ENCODE measurements at regions not wholly inside any gene's neighbourhood (a gene's known extent, or its start where the extent isn't known, plus 50 kb on each side); places are given as distances from the start of the nearest gene placed in this dataset.

DNA sequence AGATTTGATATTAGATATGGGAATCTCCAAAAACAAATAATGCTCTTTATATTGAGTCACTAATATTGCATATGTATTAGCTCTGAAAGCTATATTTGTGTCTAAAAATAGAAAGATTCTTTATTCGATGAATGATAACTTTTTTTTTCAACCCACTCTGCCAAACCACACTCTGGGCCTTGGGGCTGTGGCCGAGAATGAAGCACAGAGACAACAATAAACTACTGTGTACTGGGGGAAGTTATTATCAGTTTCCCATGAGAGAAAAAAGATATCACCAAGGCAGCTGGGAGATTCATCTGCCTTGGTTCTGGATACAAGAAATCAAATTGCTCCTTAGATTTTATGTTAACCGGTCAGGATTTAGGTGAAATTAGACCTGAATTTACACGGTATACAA lies 762.2 kb downstream of the SUCLG1 start:
- POLR2A ChIA-PET (ENCODE audit: partially characterized antibody) = no interaction called here
- Histone ChIP-seq H3K4me1 (ENCODE audit: insufficient read depth, low read length) (no peaks in the 10 kb centered on the region), H3K36me3 (ENCODE audit: insufficient read depth, low read length) (no peaks in the 10 kb centered on the region), H3K27ac (ENCODE audit: low read depth, low read length) (no peak overlapping the region), H3K27me3 (ENCODE audit: insufficient read depth, low read length) (no peaks in the 10 kb centered on the region), H3K9me3 (ENCODE audit: control insufficient read depth in 1 of 2, low read length in 2 of 2) (no peaks in the 10 kb centered on the region), H3K4me3 (ENCODE audit: low read length in 2 of 2) (no peak overlapping the region)
- Mint-ChIP-seq H3K4me1 (no peaks in the 10 kb centered on the region), H3K4me3 (no peak overlapping the region), H3K36me3 (no peaks in the 10 kb centered on the region), H3K9me3 (peaks cover 0 to 7% (median 2%) of the 10 kb centered on the region in 8 donors), H3K27me3 (no peaks in the 10 kb centered on the region), H3K27ac (no peak overlapping the region)
- CTCF ChIA-PET (ENCODE audit: partially characterized antibody) = no interaction called here
- intact Hi-C loops (cut with micrococcal nuclease) = no loop called here
- no peak for DNase-seq

DNA sequence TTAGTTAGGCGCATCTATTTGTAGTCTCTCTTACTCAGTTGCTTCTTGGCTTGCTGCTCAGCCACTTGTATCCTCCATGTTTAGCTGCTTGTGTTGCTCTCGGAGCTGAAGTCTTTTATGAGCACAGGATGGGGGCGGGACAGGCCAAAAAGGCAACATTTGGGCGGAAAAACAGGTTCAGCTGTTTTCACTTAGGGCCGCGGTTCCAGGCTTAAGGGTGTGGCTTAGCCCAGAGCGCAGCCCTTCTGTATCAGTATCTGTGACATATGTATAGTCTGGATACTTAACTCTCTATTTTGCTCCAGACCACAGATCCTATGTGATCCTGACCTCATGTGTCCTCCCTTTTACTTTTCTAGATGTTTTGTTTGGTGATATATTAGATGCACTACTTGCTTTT lies 763.5 kb downstream of the SUCLG1 start:
- no peak overlapping the region for H3K27ac ChIP-seq (ENCODE audit: low read depth, low read length)
- intact Hi-C loops (cut with micrococcal nuclease) = no loop called here
- no peak overlapping the region for H3K27ac Mint-ChIP-seq
- H3K4me3 ChIP-seq (ENCODE audit: low read length in 2 of 2) = no peak overlapping the region
- no peaks in the 10 kb centered on the region for H3K36me3 ChIP-seq (ENCODE audit: insufficient read depth, low read length)
- ChIA-PET POLR2A (ENCODE audit: partially characterized antibody) (no interaction called here), CTCF (ENCODE audit: partially characterized antibody) (no interaction called here)
- H3K4me1 Mint-ChIP-seq = no peaks in the 10 kb centered on the region
- H3K27me3 ChIP-seq (ENCODE audit: insufficient read depth, low read length) = no peaks in the 10 kb centered on the region
- H3K4me3 Mint-ChIP-seq = no peak overlapping the region
- H3K4me1 ChIP-seq (ENCODE audit: insufficient read depth, low read length) = no peaks in the 10 kb centered on the region
- H3K36me3 Mint-ChIP-seq = no peaks in the 10 kb centered on the region
- no peaks in the 10 kb centered on the region for H3K27me3 Mint-ChIP-seq
- H3K9me3 ChIP-seq (ENCODE audit: control insufficient read depth in 1 of 2, low read length in 2 of 2) = no peaks in the 10 kb centered on the region
- DNase-seq = no peak
- H3K9me3 Mint-ChIP-seq = peaks cover 0 to 7% (median 2%) of the 10 kb centered on the region in 8 donors

DNA sequence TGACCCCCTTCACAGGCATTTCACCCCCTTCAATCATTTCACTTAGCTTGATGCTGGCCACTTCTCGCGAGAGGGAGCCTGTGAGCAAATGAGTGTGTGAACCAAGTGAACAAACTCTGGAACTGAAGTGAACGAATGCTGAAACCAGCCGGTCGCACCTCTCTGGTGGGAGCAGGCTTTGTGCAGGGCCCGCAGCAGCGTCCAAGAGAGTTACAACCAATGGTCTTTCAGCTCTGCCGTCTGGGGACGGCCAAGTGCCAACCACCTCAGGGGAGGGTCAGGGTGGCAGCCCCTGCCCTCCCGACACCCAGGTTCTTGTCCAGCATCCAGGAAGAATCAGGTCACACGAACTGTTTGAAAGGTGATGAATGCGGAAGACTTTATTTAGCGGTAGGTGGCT lies 764.0 kb downstream of the SUCLG1 start:
- no peak for DNase-seq
- intact Hi-C loops (cut with micrococcal nuclease) = no loop called here
- Histone ChIP-seq H3K4me3 (ENCODE audit: low read length in 2 of 2) (no peak overlapping the region), H3K9me3 (ENCODE audit: control insufficient read depth in 1 of 2, low read length in 2 of 2) (no peaks in the 10 kb centered on the region), H3K4me1 (ENCODE audit: insufficient read depth, low read length) (no peaks in the 10 kb centered on the region), H3K27me3 (ENCODE audit: insufficient read depth, low read length) (no peaks in the 10 kb centered on the region), H3K36me3 (ENCODE audit: insufficient read depth, low read length) (no peaks in the 10 kb centered on the region), H3K27ac (ENCODE audit: low read depth, low read length) (no peak overlapping the region)
- ChIA-PET CTCF (ENCODE audit: partially characterized antibody) (no interaction called here), POLR2A (ENCODE audit: partially characterized antibody) (no interaction called here)
- H3K27ac Mint-ChIP-seq = no peak overlapping the region
- H3K27me3 Mint-ChIP-seq = no peaks in the 10 kb centered on the region
- H3K4me3 Mint-ChIP-seq = no peak overlapping the region
- no peaks in the 10 kb centered on the region for H3K4me1 Mint-ChIP-seq
- peaks cover 0 to 7% (median 3%) of the 10 kb centered on the region in 8 donors for H3K9me3 Mint-ChIP-seq
- no peaks in the 10 kb centered on the region for H3K36me3 Mint-ChIP-seq

DNA sequence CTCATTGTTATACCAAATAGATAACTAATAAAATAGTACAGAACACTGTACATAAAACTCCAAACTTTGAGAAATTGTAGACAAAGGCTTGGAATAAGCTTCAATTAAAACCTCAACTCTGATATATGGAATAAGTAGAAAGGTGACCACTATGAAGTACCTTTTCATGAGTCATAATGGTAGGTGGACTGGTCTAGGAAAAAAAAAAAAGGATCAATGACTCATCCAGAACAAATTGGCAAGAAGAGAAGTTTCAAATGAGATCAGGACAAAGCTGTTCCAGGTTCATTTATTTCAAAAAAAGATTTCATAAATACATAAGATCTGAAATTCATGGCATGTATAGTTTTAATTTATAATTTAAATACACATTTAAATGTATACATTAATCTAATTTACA lies 769.7 kb downstream of the SUCLG1 start:
- H3K27me3 Mint-ChIP-seq = no peaks in the 10 kb centered on the region

DNA sequence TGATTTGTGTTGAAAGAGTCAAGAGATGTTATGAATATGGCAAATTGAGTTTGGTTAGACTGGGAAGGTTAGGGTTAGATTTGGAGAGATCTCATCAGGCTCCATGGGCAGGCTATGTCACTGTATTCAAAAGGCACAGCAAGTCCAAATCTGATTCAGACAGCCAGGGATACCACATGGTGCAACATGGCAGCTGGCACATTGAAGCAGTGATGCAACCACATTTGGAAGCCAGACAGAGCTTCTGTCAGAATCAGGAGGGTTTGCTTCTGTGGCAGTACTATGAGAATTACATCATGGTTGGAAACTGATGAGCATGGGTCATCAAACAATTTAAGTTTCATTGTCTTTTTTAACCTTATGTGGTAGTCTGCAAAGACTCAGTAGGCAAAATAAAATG lies 772.2 kb downstream of the SUCLG1 start:
- no peak for DNase-seq
- Histone ChIP-seq H3K27ac (ENCODE audit: low read depth, low read length) (no peak overlapping the region), H3K4me1 (ENCODE audit: insufficient read depth, low read length) (no peaks in the 10 kb centered on the region), H3K27me3 (ENCODE audit: insufficient read depth, low read length) (no peaks in the 10 kb centered on the region), H3K36me3 (ENCODE audit: insufficient read depth, low read length) (no peaks in the 10 kb centered on the region), H3K9me3 (ENCODE audit: control insufficient read depth in 1 of 2, low read length in 2 of 2) (no peaks in the 10 kb centered on the region), H3K4me3 (ENCODE audit: low read length in 2 of 2) (no peak overlapping the region)
- ChIA-PET CTCF (ENCODE audit: partially characterized antibody) (no interaction called here), POLR2A (ENCODE audit: partially characterized antibody) (no interaction called here)
- no peaks in the 10 kb centered on the region for H3K36me3 Mint-ChIP-seq
- intact Hi-C loops (cut with micrococcal nuclease) = no loop called here
- H3K9me3 Mint-ChIP-seq = peaks cover 0 to 6% (median 0%) of the 10 kb centered on the region in 8 donors
- H3K27ac Mint-ChIP-seq = no peak overlapping the region
- no peaks in the 10 kb centered on the region for H3K4me1 Mint-ChIP-seq
- no peak overlapping the region for H3K4me3 Mint-ChIP-seq
- H3K27me3 Mint-ChIP-seq = no peaks in the 10 kb centered on the region

More for the DNA sequence above, 769.7 kb downstream of the SUCLG1 start:
- Histone ChIP-seq H3K27ac (ENCODE audit: low read depth, low read length) (no peak overlapping the region), H3K27me3 (ENCODE audit: insufficient read depth, low read length) (no peaks in the 10 kb centered on the region), H3K4me1 (ENCODE audit: insufficient read depth, low read length) (no peaks in the 10 kb centered on the region), H3K9me3 (ENCODE audit: control insufficient read depth in 1 of 2, low read length in 2 of 2) (no peaks in the 10 kb centered on the region), H3K4me3 (ENCODE audit: low read length in 2 of 2) (no peak overlapping the region), H3K36me3 (ENCODE audit: insufficient read depth, low read length) (no peaks in the 10 kb centered on the region)
- DNase-seq = no peak
- Mint-ChIP-seq H3K4me3 (no peak overlapping the region), H3K27ac (no peak overlapping the region), H3K36me3 (no peaks in the 10 kb centered on the region), H3K4me1 (no peaks in the 10 kb centered on the region), H3K9me3 (peaks cover 0 to 5% (median 1%) of the 10 kb centered on the region in 8 donors)
- ChIA-PET CTCF (ENCODE audit: partially characterized antibody) (no interaction called here), POLR2A (ENCODE audit: partially characterized antibody) (no interaction called here)
- intact Hi-C loops (cut with micrococcal nuclease) = no loop called here

DNA sequence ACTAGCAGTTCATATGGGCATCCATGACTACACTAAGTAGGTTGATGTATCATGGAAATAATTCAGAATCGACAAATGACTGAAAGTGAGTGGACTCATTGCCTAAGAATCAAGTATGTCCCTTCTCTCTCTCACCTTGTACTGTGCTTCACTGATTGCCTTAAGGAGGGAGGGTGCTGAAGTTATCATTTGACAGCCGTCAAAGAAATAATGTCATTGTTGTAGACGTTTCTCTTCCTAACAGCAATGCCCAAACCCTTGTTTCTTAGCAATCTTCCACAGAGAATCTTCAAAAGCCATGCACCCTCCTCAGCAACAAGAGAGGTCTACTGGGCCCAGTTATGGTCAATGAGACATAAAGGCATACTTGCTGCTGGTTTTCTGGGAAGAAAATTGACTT lies 785.0 kb downstream of the SUCLG1 start:
- DNase-seq = no peak
- H3K4me1 Mint-ChIP-seq = no peaks in the 10 kb centered on the region
- intact Hi-C loops (cut with micrococcal nuclease) = no loop called here
- H3K9me3 Mint-ChIP-seq = peaks cover 6 to 25% (median 11%) of the 10 kb centered on the region in 8 donors
- Histone ChIP-seq H3K27me3 (ENCODE audit: insufficient read depth, low read length) (no peaks in the 10 kb centered on the region), H3K4me1 (ENCODE audit: insufficient read depth, low read length) (no peaks in the 10 kb centered on the region), H3K4me3 (ENCODE audit: low read length in 2 of 2) (no peak overlapping the region), H3K36me3 (ENCODE audit: insufficient read depth, low read length) (no peaks in the 10 kb centered on the region), H3K27ac (ENCODE audit: low read depth, low read length) (no peak overlapping the region), H3K9me3 (ENCODE audit: control insufficient read depth in 1 of 2, low read length in 2 of 2) (no peaks in the 10 kb centered on the region)
- no peaks in the 10 kb centered on the region for H3K36me3 Mint-ChIP-seq
- H3K27me3 Mint-ChIP-seq = no peaks in the 10 kb centered on the region
- ChIA-PET CTCF (ENCODE audit: partially characterized antibody) (no interaction called here), POLR2A (ENCODE audit: partially characterized antibody) (no interaction called here)
- no peak overlapping the region for H3K27ac Mint-ChIP-seq
- H3K4me3 Mint-ChIP-seq = no peak overlapping the region

DNA sequence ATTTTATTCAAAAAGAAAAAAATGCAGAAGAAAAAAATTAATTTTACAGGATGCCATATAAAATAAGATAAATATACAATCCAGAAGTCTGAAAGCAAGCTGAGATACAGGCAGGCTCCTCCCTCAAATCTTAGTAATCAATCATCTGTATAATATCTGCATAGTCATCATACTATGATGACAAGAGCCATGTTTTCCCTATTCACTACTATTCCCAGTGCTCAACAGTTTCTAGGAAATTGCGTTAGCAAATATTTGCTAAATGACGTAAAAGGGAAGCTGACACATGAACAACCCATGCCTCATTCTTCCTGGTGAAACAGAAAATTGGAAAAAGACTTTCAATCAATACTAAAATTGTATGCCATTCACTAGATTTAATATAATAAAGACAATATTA lies 793.2 kb downstream of the SUCLG1 start:
- ChIA-PET CTCF (ENCODE audit: partially characterized antibody) (no interaction called here), POLR2A (ENCODE audit: partially characterized antibody) (no interaction called here)
- Histone ChIP-seq H3K36me3 (ENCODE audit: insufficient read depth, low read length) (no peaks in the 10 kb centered on the region), H3K4me1 (ENCODE audit: insufficient read depth, low read length) (no peaks in the 10 kb centered on the region), H3K27me3 (ENCODE audit: insufficient read depth, low read length) (no peaks in the 10 kb centered on the region), H3K27ac (ENCODE audit: low read depth, low read length) (no peak overlapping the region), H3K4me3 (ENCODE audit: low read length in 2 of 2) (no peak overlapping the region), H3K9me3 (ENCODE audit: control insufficient read depth in 1 of 2, low read length in 2 of 2) (no peaks in the 10 kb centered on the region)
- no peak for DNase-seq
- intact Hi-C loops (cut with micrococcal nuclease) = no loop called here
- no peak overlapping the region for H3K27ac Mint-ChIP-seq
- H3K9me3 Mint-ChIP-seq = peaks cover 0 to 3% (median 0%) of the 10 kb centered on the region in 8 donors
- no peaks in the 10 kb centered on the region for H3K27me3 Mint-ChIP-seq
- no peaks in the 10 kb centered on the region for H3K36me3 Mint-ChIP-seq
- no peaks in the 10 kb centered on the region for H3K4me1 Mint-ChIP-seq
- no peak overlapping the region for H3K4me3 Mint-ChIP-seq

DNA sequence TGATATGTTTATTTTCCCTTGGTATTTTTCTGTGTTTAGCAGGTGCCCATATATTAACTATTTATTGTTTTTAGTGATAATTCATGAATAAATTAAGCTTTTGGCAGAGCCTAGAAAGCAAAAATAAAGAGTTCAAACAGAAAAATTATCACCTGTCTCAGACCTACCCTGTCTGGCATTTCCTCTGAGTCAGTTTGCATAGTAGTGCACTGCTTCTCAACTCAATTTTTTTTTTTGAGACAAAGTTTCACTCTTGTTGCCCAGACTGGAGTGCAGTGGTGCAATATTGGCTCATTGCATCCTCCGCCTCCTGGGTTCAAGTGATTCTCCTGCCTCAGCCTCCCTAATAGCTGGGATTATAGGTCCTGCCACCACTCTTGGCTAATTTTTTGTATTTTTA lies 793.9 kb downstream of the SUCLG1 start:
- no peaks in the 10 kb centered on the region for H3K36me3 Mint-ChIP-seq
- intact Hi-C loops (cut with micrococcal nuclease) = no loop called here
- H3K9me3 Mint-ChIP-seq = peaks cover 0 to 3% (median 0%) of the 10 kb centered on the region in 8 donors
- Histone ChIP-seq H3K4me1 (ENCODE audit: insufficient read depth, low read length) (no peaks in the 10 kb centered on the region), H3K27me3 (ENCODE audit: insufficient read depth, low read length) (no peaks in the 10 kb centered on the region), H3K36me3 (ENCODE audit: insufficient read depth, low read length) (no peaks in the 10 kb centered on the region), H3K27ac (ENCODE audit: low read depth, low read length) (no peak overlapping the region), H3K9me3 (ENCODE audit: control insufficient read depth in 1 of 2, low read length in 2 of 2) (no peaks in the 10 kb centered on the region), H3K4me3 (ENCODE audit: low read length in 2 of 2) (no peak overlapping the region)
- CTCF ChIA-PET (ENCODE audit: partially characterized antibody) = no interaction called here
- no peaks in the 10 kb centered on the region for H3K27me3 Mint-ChIP-seq
- no peak overlapping the region for H3K27ac Mint-ChIP-seq
- DNase-seq = no peak
- POLR2A ChIA-PET (ENCODE audit: partially characterized antibody) = no interaction called here
- no peaks in the 10 kb centered on the region for H3K4me1 Mint-ChIP-seq
- no peak overlapping the region for H3K4me3 Mint-ChIP-seq

All from CD4-positive, alpha-beta memory T cell (primary cell).